ENCODE measurements at regions not wholly inside any gene's neighbourhood (a gene's known extent, or its start where the extent isn't known, plus 50 kb on each side); places are given as distances from the start of the nearest gene placed in this dataset.

- Histone ChIP-seq H3K27ac (no peak overlapping the region), H3K79me2 (ENCODE audit: insufficient read depth, low read depth) (no peaks in the 10 kb centered on the region), H2AFZ (ENCODE audit: low read depth) (no peak overlapping the region), H3K4me1 (ENCODE audit: low read depth, poor library complexity, severe bottlenecking) (no peaks in the 10 kb centered on the region), H3K4me3 (IDR thresholded peaks at IDR 0.05; ENCODE audit: insufficient read depth, low read depth, low read length) (no peak overlapping the region), H3K27me3 (ENCODE audit: insufficient read depth, low read depth) (no peaks in the 10 kb centered on the region), H3K4me2 (no peak overlapping the region), H4K20me1 (ENCODE audit: insufficient read depth) (no peaks in the 10 kb centered on the region), H3K9ac (no peak overlapping the region), H3K36me3 (ENCODE audit: insufficient read depth) (no peaks in the 10 kb centered on the region)
- TF ChIP-seq CTCF (conservative IDR thresholded peaks at IDR 0.05; ENCODE audit: low read depth, low read length), result no peak
Measured at GRCh38 chr3:181582619-181583018, 129.1 kb upstream of the SOX2 start.

- TF ChIP-seq CTCF (conservative IDR thresholded peaks at IDR 0.05; ENCODE audit: low read depth, low read length), result no peak
- no peak overlapping the region for H3K27ac ChIP-seq
Measured at GRCh38 chr3:181581656-181582055, 130.1 kb upstream of the SOX2 start.

GRCh38 chr3:181578743-181579142 lies 133.0 kb upstream of the SOX2 start:
- TF ChIP-seq CTCF (conservative IDR thresholded peaks at IDR 0.05; ENCODE audit: low read depth, low read length), result no peak
- H3K27ac ChIP-seq, result no peak overlapping the region
- H4K20me1 ChIP-seq (ENCODE audit: insufficient read depth), result no peaks in the 10 kb centered on the region
- H3K4me2 ChIP-seq, result no peak overlapping the region
- no peak overlapping the region for H2AFZ ChIP-seq (ENCODE audit: low read depth)
- H3K27me3 ChIP-seq (ENCODE audit: insufficient read depth, low read depth), result no peaks in the 10 kb centered on the region
- H3K4me3 ChIP-seq (IDR thresholded peaks at IDR 0.05; ENCODE audit: insufficient read depth, low read depth, low read length), result no peak overlapping the region
- no peaks in the 10 kb centered on the region for H3K36me3 ChIP-seq (ENCODE audit: insufficient read depth)
- H3K79me2 ChIP-seq (ENCODE audit: insufficient read depth, low read depth), result no peaks in the 10 kb centered on the region
- no peaks in the 10 kb centered on the region for H3K4me1 ChIP-seq (ENCODE audit: low read depth, poor library complexity, severe bottlenecking)
- H3K9ac ChIP-seq, result no peak overlapping the region

More at GRCh38 chr3:181581656-181582055, 130.1 kb upstream of the SOX2 start:
- no peak overlapping the region for H2AFZ ChIP-seq (ENCODE audit: low read depth)
- no peaks in the 10 kb centered on the region for H4K20me1 ChIP-seq (ENCODE audit: insufficient read depth)
- no peak overlapping the region for H3K4me3 ChIP-seq (IDR thresholded peaks at IDR 0.05; ENCODE audit: insufficient read depth, low read depth, low read length)
- H3K36me3 ChIP-seq (ENCODE audit: insufficient read depth), result no peaks in the 10 kb centered on the region
- H3K79me2 ChIP-seq (ENCODE audit: insufficient read depth, low read depth), result no peaks in the 10 kb centered on the region
- no peaks in the 10 kb centered on the region for H3K27me3 ChIP-seq (ENCODE audit: insufficient read depth, low read depth)
- H3K4me1 ChIP-seq (ENCODE audit: low read depth, poor library complexity, severe bottlenecking), result no peaks in the 10 kb centered on the region
- no peak overlapping the region for H3K4me2 ChIP-seq
- no peak overlapping the region for H3K9ac ChIP-seq

GRCh38 chr3:181572432-181572831 lies 139.3 kb upstream of the SOX2 start:
- Histone ChIP-seq H3K4me3 (IDR thresholded peaks at IDR 0.05; ENCODE audit: insufficient read depth, low read depth, low read length) (no peak overlapping the region), H4K20me1 (ENCODE audit: insufficient read depth) (no peaks in the 10 kb centered on the region), H3K79me2 (ENCODE audit: insufficient read depth, low read depth) (no peaks in the 10 kb centered on the region), H2AFZ (ENCODE audit: low read depth) (no peak overlapping the region), H3K4me2 (no peak overlapping the region), H3K36me3 (ENCODE audit: insufficient read depth) (no peaks in the 10 kb centered on the region), H3K27me3 (ENCODE audit: insufficient read depth, low read depth) (no peaks in the 10 kb centered on the region), H3K9ac (no peak overlapping the region), H3K4me1 (ENCODE audit: low read depth, poor library complexity, severe bottlenecking) (no peaks in the 10 kb centered on the region), H3K27ac (no peak overlapping the region)
- no peak for TF ChIP-seq CTCF (conservative IDR thresholded peaks at IDR 0.05; ENCODE audit: low read depth, low read length)
